HCT116 (cell line): ENCODE measurements at regions not wholly inside any gene's neighbourhood (a gene's known extent, or its start where the extent isn't known, plus 50 kb on each side); places are given as distances from the start of the nearest gene placed in this dataset.

ENCODE experiments used
- CEBPB ChIP-seq: IDR thresholded peaks from 2 replicates; pipeline ENCODE4 v1.6.1; 2012; ENCODE audit warnings: low read depth
- EZH2 ChIP-seq: fragments of 200-600 bp; sonication (generic); IDR thresholded peaks from 2 replicates; pipeline ENCODE4 v1.6.1; 2017; ENCODE audit warnings: antibody characterized with exemption, mixed run types
- POLR2A ChIP-seq: IDR thresholded peaks from 2 replicates; pipeline ENCODE4 v1.7.0; 2011; ENCODE audit warnings: borderline replicate concordance; ENCODE audit not compliant: insufficient read depth, insufficient read length; ENCODE audit errors: extremely low read depth
- SRF ChIP-seq: IDR thresholded peaks from 2 replicates; pipeline ENCODE4 v1.6.1; 2012; ENCODE audit warnings: low read depth
- TF ChIP-seq, protein P1 (sequence below): IDR thresholded peaks from 2 replicates; pipeline ENCODE4 v1.6.1; 2012
- TF ChIP-seq, protein P2 (sequence below), 3 experiments: fragments of 200-600 bp in 1 of 3; sonication (generic) in 1 of 3; IDR thresholded peaks in 2 of 3; conservative IDR thresholded peaks in 1 of 3; 2 replicates each; pipeline ENCODE4 v1.5.1; 2012 to 2017; ENCODE audit warnings: low read depth in 2 of 3, low read length in 2 of 3, antibody characterized with exemption in 1 of 3, borderline replicate concordance in 1 of 3, control low read depth in 1 of 3, mild to moderate bottlenecking in 1 of 3, mixed read lengths in 1 of 3, mixed run types in 1 of 3, moderate library complexity in 1 of 3; ENCODE audit not compliant: insufficient read depth in 1 of 3
- TF ChIP-seq, protein P3 (sequence below): IDR thresholded peaks from 2 replicates; pipeline ENCODE4 v1.6.1; 2012; ENCODE audit warnings: low read depth

DNA sequence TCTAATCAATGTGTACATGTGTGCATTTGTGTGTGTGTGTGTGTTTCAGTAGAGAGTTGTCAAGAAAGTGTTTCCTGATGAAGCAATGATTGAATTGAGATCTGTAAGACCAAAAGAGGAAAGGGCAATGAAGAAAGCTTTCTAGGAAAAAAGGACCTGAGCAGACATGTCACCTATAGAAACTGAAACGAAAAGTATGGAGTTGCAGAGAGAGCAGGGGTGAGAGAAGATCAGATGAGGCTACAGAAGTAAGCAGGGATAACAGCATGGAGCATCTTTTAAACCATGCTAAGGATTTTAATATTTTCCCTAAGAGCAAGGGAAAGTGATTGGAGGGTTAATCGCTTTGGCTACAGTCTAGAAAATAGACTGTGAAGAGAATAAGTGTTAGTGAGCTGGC is 1459.4 kb upstream of the TENM4 start:
- TF ChIP-seq, protein P1, sequence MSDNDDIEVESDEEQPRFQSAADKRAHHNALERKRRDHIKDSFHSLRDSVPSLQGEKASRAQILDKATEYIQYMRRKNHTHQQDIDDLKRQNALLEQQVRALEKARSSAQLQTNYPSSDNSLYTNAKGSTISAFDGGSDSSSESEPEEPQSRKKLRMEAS, result no peak
- TF ChIP-seq SRF (no peak), POLR2A (no peak), CEBPB (no peak), EZH2 (no peak)
- TF ChIP-seq, protein P2, sequence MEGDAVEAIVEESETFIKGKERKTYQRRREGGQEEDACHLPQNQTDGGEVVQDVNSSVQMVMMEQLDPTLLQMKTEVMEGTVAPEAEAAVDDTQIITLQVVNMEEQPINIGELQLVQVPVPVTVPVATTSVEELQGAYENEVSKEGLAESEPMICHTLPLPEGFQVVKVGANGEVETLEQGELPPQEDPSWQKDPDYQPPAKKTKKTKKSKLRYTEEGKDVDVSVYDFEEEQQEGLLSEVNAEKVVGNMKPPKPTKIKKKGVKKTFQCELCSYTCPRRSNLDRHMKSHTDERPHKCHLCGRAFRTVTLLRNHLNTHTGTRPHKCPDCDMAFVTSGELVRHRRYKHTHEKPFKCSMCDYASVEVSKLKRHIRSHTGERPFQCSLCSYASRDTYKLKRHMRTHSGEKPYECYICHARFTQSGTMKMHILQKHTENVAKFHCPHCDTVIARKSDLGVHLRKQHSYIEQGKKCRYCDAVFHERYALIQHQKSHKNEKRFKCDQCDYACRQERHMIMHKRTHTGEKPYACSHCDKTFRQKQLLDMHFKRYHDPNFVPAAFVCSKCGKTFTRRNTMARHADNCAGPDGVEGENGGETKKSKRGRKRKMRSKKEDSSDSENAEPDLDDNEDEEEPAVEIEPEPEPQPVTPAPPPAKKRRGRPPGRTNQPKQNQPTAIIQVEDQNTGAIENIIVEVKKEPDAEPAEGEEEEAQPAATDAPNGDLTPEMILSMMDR (IDR thresholded peaks at IDR 0.05 in 2 of 3, conservative IDR thresholded peaks at IDR 0.05 in 1 of 3; ENCODE audit: borderline replicate concordance in 1 of 3, insufficient read depth in 1 of 3, low read depth in 2 of 3, low read length in 2 of 3), result no peak
- TF ChIP-seq, protein P3, sequence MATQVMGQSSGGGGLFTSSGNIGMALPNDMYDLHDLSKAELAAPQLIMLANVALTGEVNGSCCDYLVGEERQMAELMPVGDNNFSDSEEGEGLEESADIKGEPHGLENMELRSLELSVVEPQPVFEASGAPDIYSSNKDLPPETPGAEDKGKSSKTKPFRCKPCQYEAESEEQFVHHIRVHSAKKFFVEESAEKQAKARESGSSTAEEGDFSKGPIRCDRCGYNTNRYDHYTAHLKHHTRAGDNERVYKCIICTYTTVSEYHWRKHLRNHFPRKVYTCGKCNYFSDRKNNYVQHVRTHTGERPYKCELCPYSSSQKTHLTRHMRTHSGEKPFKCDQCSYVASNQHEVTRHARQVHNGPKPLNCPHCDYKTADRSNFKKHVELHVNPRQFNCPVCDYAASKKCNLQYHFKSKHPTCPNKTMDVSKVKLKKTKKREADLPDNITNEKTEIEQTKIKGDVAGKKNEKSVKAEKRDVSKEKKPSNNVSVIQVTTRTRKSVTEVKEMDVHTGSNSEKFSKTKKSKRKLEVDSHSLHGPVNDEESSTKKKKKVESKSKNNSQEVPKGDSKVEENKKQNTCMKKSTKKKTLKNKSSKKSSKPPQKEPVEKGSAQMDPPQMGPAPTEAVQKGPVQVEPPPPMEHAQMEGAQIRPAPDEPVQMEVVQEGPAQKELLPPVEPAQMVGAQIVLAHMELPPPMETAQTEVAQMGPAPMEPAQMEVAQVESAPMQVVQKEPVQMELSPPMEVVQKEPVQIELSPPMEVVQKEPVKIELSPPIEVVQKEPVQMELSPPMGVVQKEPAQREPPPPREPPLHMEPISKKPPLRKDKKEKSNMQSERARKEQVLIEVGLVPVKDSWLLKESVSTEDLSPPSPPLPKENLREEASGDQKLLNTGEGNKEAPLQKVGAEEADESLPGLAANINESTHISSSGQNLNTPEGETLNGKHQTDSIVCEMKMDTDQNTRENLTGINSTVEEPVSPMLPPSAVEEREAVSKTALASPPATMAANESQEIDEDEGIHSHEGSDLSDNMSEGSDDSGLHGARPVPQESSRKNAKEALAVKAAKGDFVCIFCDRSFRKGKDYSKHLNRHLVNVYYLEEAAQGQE, result no peak
